ENCODE measurements at regions not wholly inside any gene's neighbourhood (a gene's known extent, or its start where the extent isn't known, plus 50 kb on each side); places are given as distances from the start of the nearest gene placed in this dataset.

DNA sequence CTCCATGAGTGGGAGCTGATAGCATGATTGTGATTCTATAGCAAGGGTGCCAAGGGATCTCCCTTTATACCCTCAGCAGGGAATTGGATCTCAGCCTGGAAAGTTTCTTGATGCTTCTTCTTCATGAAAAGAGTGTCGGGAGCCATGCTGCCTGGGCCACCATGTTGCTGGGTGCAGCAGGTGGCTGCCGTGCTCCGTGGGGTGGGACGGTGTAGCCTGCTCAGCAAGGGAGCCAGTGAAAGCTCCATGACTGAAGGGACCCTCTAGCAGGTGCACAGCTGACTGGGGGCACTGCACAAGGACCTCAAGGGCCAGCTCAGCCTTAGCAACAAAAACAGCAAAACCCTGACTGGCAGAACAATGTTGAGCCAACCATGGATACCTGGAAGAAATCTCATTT, 368.9 kb upstream of the HS6ST1 start:
- TF ChIP-seq POLR2A (IDR thresholded peaks at IDR 0.05): no peak
- TF ChIP-seq, protein P1, sequence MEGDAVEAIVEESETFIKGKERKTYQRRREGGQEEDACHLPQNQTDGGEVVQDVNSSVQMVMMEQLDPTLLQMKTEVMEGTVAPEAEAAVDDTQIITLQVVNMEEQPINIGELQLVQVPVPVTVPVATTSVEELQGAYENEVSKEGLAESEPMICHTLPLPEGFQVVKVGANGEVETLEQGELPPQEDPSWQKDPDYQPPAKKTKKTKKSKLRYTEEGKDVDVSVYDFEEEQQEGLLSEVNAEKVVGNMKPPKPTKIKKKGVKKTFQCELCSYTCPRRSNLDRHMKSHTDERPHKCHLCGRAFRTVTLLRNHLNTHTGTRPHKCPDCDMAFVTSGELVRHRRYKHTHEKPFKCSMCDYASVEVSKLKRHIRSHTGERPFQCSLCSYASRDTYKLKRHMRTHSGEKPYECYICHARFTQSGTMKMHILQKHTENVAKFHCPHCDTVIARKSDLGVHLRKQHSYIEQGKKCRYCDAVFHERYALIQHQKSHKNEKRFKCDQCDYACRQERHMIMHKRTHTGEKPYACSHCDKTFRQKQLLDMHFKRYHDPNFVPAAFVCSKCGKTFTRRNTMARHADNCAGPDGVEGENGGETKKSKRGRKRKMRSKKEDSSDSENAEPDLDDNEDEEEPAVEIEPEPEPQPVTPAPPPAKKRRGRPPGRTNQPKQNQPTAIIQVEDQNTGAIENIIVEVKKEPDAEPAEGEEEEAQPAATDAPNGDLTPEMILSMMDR (IDR thresholded peaks at IDR 0.05): no peak

All from right lobe of liver (tissue), 4 donors.